ENCODE measurements at regions not wholly inside any gene's neighbourhood (a gene's known extent, or its start where the extent isn't known, plus 50 kb on each side); places are given as distances from the start of the nearest gene placed in this dataset.

DNA sequence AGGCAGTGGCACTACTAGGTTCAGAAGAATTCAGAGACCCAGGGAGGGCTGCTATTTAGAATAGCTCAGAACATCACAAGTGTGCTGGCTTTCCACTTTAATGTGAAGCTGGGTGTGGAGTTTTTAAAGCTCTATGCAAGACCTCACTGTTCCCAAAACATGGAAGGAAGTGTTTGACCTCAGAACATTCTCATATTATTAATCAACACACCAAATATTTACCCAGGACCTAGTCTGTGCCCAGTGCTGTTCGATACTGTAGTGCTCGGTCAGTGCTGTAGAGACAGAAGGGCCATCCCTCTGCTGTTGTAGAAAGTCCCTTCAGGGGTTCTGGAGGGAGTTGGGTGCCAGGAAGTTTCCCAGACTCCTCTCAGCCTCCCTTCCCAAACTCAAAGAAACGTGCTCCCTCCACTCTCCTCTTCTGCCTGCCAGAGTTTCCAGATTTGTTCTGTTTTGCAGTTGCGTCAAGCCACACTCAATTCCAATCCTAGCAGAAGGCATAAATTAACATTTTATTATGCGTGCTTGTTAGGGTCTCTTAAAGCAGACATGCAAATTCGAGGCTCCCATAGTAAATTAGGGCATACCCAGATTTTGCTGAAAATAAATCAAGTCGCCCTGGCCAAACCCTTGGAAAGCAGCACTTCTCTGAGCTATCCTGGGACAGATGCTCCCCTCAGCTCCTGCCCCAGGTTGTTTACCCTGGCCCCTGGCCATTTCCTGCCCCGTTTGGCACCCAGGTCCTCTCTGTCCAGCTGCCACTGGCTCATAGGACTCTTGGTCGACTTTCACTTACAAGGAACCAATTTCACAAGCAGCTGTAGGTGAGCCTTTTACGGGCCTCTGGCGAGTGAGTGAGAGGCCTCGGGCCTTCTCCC, 248.6 kb downstream of the HIVEP2 start:
- H3K27ac ChIP-seq (ENCODE audit: low read depth), result no peak overlapping the region
- ATAC-seq (no peak), DNase-seq (ENCODE audit: low spot score) (no peak)
- no peak overlapping the region for H3K4me3 Mint-ChIP-seq
- TF ChIP-seq, protein P1, sequence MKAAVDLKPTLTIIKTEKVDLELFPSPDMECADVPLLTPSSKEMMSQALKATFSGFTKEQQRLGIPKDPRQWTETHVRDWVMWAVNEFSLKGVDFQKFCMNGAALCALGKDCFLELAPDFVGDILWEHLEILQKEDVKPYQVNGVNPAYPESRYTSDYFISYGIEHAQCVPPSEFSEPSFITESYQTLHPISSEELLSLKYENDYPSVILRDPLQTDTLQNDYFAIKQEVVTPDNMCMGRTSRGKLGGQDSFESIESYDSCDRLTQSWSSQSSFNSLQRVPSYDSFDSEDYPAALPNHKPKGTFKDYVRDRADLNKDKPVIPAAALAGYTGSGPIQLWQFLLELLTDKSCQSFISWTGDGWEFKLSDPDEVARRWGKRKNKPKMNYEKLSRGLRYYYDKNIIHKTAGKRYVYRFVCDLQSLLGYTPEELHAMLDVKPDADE (IDR thresholded peaks at IDR 0.05), result no peak
- TF ChIP-seq ZNF462 (CRISPR knock-in tag; IDR thresholded peaks at IDR 0.05) (no peak), EZH2phosphoT487 (IDR thresholded peaks at IDR 0.05; ENCODE audit: unreplicated experiment) (no peak), ZNF331 (CRISPR knock-in tag; IDR thresholded peaks at IDR 0.05; ENCODE audit: low read depth) (no peak), STAT1 (IDR thresholded peaks at IDR 0.05; ENCODE audit: unreplicated experiment) (no peak), CREB1 (CRISPR knock-in tag; IDR thresholded peaks at IDR 0.05; ENCODE audit: low read depth) (no peak), EZH2 (IDR thresholded peaks at IDR 0.05; ENCODE audit: low read depth, unreplicated experiment) (no peak), ZNF114 (CRISPR knock-in tag; IDR thresholded peaks at IDR 0.05) (no peak), JUNB (IDR thresholded peaks at IDR 0.05; ENCODE audit: unreplicated experiment) (no peak), POLR2AphosphoS5 (IDR thresholded peaks at IDR 0.05; ENCODE audit: low read depth) (no peak)
- TF ChIP-seq, protein P2, sequence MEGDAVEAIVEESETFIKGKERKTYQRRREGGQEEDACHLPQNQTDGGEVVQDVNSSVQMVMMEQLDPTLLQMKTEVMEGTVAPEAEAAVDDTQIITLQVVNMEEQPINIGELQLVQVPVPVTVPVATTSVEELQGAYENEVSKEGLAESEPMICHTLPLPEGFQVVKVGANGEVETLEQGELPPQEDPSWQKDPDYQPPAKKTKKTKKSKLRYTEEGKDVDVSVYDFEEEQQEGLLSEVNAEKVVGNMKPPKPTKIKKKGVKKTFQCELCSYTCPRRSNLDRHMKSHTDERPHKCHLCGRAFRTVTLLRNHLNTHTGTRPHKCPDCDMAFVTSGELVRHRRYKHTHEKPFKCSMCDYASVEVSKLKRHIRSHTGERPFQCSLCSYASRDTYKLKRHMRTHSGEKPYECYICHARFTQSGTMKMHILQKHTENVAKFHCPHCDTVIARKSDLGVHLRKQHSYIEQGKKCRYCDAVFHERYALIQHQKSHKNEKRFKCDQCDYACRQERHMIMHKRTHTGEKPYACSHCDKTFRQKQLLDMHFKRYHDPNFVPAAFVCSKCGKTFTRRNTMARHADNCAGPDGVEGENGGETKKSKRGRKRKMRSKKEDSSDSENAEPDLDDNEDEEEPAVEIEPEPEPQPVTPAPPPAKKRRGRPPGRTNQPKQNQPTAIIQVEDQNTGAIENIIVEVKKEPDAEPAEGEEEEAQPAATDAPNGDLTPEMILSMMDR (conservative IDR thresholded peaks at IDR 0.05; ENCODE audit: low read depth in 2 of 2), result no peak
- TF ChIP-seq, protein P3, sequence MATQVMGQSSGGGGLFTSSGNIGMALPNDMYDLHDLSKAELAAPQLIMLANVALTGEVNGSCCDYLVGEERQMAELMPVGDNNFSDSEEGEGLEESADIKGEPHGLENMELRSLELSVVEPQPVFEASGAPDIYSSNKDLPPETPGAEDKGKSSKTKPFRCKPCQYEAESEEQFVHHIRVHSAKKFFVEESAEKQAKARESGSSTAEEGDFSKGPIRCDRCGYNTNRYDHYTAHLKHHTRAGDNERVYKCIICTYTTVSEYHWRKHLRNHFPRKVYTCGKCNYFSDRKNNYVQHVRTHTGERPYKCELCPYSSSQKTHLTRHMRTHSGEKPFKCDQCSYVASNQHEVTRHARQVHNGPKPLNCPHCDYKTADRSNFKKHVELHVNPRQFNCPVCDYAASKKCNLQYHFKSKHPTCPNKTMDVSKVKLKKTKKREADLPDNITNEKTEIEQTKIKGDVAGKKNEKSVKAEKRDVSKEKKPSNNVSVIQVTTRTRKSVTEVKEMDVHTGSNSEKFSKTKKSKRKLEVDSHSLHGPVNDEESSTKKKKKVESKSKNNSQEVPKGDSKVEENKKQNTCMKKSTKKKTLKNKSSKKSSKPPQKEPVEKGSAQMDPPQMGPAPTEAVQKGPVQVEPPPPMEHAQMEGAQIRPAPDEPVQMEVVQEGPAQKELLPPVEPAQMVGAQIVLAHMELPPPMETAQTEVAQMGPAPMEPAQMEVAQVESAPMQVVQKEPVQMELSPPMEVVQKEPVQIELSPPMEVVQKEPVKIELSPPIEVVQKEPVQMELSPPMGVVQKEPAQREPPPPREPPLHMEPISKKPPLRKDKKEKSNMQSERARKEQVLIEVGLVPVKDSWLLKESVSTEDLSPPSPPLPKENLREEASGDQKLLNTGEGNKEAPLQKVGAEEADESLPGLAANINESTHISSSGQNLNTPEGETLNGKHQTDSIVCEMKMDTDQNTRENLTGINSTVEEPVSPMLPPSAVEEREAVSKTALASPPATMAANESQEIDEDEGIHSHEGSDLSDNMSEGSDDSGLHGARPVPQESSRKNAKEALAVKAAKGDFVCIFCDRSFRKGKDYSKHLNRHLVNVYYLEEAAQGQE (IDR thresholded peaks at IDR 0.05; ENCODE audit: unreplicated experiment), result no peak
- no peaks in the 10 kb centered on the region for H3K27me3 Mint-ChIP-seq (ENCODE audit: insufficient read depth, low read depth, poor library complexity)
- no peaks in the 10 kb centered on the region for H3K36me3 ChIP-seq (ENCODE audit: insufficient read depth)
- H3K27me3 ChIP-seq (ENCODE audit: insufficient read depth), result no peaks in the 10 kb centered on the region
- peaks cover 6% of the 10 kb centered on the region for H3K4me1 ChIP-seq (ENCODE audit: insufficient read depth)
- H3K79me2 ChIP-seq (replicated peaks; ENCODE audit: insufficient read depth), result no peaks in the 10 kb centered on the region
- peaks cover 12% of the 10 kb centered on the region for H3K4me1 Mint-ChIP-seq
- peak overlapping the region; percentile 76 for H2AFZ ChIP-seq
- H3K27ac Mint-ChIP-seq, result no peak overlapping the region
- H3K9me2 ChIP-seq (ENCODE audit: insufficient read depth), result peaks cover 12% of the 10 kb centered on the region; the same call in 1 of the 2 replicates
- H3F3A ChIP-seq (replicated peaks; ENCODE audit: low read depth), result no peaks in the 10 kb centered on the region
- H3K9me3 Mint-ChIP-seq, result no peaks in the 10 kb centered on the region
- H3K36me3 Mint-ChIP-seq (ENCODE audit: low read depth), result no peaks in the 10 kb centered on the region
- H3K4me3 ChIP-seq, result no peak overlapping the region
- no peaks in the 10 kb centered on the region for H4K20me1 ChIP-seq (replicated peaks; ENCODE audit: insufficient read depth)
- H3K4me2 ChIP-seq, result no peak overlapping the region
